Activated CD4-positive, alpha-beta T cell treated with anti-CD3 and anti-CD28 coated beads for 48 hours (primary cell): ENCODE measurements at regions not wholly inside any gene's neighbourhood (a gene's known extent, or its start where the extent isn't known, plus 50 kb on each side); places are given as distances from the start of the nearest gene placed in this dataset.

Experiments
- DNase-seq: peaks from one replicate; pipeline ENCODE4 v3.0.0-alpha.2; 2020

DNA sequence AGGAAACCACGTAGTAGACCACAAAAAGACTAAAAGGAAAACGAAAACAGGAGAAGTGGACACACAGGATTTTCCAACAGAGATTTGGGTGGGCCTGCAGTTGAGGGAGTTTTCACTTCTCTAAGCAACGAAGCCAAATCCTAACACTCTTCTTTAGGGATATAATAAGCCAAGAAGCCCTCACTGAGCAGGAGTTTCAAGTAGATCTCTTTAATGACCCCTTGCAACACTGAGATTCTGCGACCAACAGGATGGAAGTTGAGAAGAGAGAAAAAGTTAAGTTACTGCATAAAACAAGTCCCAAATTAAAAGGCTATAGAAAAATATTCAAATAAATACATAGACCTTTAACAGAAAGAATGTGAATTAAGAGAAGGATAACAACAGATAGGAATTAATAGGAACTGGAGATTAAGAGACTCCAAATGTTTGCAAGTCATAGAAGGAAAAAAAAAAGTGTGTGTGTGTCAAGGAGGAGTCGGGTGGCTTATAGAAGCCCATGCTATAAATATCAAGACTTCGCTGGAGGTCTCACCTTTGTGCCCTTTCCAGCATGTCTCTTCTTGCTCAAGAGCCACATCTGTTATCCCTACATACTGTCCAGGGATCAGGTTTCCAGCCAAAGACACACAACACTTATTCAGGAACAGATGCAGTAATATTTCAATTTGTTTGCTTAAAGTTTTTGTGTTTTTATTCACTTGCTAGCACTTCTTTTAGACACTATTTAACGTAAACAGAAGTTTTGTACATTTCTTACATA, 69.4 kb upstream of the ARHGAP28 start:
- no peak for DNase-seq

DNA sequence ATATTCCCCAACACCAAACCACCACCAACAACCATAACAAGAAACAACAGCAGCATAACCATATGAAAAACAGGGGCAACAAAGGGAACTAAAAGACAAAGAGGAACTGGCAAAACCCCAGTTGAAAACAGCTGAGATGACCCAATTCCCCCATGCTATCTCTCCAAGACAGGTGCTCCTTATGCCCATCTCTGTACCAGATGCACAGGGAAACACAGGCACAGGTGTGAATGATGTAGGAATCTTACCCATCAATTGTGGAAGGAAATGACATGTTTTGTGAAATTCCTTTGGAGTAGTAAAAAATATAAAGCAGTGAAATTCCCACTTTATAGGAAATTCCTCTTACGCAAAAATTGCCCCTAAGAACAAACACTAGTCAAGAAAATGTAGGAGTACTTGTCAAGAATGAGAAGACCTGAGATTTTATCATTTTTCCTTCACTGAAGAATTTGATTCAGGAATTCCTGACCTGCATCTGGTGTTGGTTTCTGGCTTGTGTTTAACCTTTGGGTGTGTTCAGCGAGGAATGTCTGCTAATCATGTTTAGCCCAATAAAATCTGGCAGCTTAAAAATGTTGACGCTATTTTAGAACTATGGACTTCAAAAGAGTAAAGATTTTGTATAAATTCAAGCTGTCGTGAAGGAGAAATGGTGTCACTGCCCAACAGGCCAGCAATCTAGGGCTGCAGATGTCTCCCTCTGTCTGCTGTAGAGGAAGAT, 67.7 kb upstream of the ARHGAP28 start:
- no peak for DNase-seq

DNA sequence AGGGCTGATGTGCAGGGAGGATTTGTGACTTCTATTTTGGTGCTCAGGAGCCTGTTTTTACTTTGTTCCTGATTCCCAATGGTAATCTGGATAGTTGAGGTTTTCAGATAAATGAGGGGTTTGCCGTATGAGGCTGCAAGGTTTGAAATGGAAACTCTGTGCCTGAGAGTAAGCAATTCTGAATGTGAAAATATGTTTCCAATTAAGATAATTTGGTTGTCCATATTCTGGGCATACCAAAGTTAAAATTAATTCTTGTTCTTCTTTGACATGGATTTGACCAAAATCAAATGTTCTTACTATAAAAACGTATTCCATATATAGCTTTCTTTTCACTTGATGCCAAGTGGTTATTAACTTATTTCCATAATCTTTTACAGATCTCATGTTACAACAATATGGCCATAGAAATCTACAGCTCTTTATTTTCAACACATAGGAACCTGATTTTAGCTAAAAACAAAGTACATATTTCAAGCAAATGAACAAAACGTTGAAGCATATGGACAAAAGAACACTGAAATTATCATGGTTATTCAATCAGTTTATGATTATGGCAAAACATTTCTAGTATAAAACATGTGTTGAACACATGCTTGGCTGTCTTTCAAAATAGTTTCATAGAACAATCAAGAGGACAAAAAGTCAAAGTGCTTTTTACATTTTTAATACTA, 63.4 kb upstream of the ARHGAP28 start:
- no peak for DNase-seq

DNA sequence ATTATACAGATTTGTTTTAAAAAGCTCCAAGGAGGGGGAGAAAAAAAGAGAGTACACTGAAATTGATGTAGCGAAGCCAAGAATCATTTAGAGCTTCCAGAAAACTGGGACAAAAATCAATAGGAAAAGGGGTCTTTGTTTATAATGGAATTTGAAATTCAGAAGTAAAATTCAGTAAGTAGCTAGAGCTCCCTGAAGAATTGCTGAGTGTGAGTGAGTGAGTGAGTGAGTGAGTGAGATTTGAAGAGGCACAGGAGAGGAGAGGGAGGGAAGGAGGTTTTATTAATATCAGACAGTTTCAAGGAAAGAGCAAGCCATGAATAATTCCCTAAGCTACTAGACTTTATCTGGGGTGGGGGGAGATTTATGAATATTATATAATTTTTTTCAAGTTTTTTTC, 60.7 kb upstream of the ARHGAP28 start:
- no peak for DNase-seq

DNA sequence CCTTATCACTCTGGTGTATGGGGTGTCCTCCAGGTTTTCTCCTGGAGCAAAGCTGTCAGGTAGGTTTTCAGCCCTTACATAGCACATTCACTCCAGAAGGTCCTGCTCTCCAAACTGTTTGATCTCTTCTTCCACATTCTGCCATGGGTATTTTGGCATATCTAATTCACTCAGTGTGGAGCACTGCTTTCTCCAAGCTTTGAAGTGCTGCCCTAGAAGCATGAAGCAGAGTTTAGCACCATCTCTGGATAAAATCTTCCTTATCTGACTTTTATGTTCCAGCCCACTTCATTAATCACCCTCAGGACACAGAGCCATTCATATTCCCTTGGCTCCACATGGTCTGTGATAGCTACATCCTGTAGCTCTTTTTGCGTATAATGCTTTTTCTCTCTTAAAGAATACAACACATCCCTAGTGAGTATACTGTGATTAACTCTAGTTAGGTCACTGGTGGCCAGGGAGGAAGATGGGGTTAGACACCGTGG, 56.7 kb upstream of the ARHGAP28 start:
- DNase-seq: no peak

DNA sequence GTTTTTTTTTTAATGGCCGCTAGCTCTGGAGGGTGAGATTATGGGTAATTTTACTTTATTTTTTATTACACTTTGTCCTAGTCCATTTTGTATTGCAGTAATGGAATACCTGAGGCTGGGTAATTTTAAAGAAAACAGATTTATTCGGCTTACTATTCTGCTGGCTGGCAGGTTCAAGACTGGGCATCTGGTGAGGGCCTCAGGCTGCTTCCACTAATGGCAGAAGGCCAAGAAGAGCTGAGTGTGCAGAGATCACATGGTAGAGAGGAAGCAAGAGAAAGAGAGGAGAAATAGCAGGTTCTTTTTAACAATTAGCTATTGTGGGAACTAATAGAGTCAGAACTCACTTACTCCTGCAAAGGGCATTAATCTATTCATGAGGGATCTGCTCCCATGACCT, 52.4 kb upstream of the ARHGAP28 start:
- no peak for DNase-seq

DNA sequence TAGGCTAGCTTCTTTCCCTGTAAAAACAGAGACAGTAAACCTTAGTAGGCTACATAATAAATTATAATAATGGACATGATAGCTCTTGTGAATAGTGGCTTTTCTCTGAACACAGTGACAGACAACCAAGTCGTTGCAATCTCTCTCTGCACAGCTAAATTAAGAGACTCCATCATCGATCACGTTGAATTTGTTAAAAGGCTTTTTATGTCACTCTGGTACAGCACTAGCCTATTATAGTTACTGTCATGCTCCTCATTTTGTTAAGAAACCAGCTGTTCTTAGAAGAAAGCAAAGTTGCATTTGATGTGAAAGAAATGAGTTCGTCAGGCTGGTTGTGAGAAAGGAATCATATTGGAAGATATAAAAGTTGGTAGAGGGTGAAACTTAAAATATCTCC, 50.3 kb upstream of the ARHGAP28 start:
- DNase-seq: no peak
